ENCODE measurements at regions not wholly inside any gene's neighbourhood (a gene's known extent, or its start where the extent isn't known, plus 50 kb on each side); places are given as distances from the start of the nearest gene placed in this dataset.

DNA sequence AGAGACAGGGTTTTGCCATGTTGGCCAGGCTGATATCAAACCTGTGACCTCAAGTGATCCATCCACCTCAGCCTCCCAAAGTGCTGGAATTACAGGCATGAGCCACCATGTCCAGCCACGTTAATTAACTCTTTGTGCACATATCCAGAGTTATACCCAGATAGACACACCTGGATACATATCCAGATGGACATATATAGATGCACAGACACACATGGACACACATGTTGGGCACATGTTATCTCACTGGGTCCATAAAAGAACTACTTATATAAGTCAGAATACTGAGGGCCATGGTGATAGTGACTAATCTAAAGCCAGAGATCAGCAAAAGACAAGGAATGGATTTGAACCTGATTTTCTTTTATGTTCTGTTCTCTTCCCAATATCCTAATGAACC lies 158.6 kb downstream of the IRS1 start:
- Histone ChIP-seq H3K27me3 (ENCODE audit: insufficient read depth, poor library complexity, severe bottlenecking) (no peaks in the 10 kb centered on the region), H3K27ac (replicated peaks) (no peak overlapping the region), H3K4me3 (replicated peaks; ENCODE audit: insufficient read depth, low read length) (no peak overlapping the region)
- TF ChIP-seq, protein P1, sequence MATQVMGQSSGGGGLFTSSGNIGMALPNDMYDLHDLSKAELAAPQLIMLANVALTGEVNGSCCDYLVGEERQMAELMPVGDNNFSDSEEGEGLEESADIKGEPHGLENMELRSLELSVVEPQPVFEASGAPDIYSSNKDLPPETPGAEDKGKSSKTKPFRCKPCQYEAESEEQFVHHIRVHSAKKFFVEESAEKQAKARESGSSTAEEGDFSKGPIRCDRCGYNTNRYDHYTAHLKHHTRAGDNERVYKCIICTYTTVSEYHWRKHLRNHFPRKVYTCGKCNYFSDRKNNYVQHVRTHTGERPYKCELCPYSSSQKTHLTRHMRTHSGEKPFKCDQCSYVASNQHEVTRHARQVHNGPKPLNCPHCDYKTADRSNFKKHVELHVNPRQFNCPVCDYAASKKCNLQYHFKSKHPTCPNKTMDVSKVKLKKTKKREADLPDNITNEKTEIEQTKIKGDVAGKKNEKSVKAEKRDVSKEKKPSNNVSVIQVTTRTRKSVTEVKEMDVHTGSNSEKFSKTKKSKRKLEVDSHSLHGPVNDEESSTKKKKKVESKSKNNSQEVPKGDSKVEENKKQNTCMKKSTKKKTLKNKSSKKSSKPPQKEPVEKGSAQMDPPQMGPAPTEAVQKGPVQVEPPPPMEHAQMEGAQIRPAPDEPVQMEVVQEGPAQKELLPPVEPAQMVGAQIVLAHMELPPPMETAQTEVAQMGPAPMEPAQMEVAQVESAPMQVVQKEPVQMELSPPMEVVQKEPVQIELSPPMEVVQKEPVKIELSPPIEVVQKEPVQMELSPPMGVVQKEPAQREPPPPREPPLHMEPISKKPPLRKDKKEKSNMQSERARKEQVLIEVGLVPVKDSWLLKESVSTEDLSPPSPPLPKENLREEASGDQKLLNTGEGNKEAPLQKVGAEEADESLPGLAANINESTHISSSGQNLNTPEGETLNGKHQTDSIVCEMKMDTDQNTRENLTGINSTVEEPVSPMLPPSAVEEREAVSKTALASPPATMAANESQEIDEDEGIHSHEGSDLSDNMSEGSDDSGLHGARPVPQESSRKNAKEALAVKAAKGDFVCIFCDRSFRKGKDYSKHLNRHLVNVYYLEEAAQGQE (IDR thresholded peaks at IDR 0.05; ENCODE audit: insufficient replicate concordance, low read depth), result no peak
- no peak for TF ChIP-seq SPI1 (IDR thresholded peaks at IDR 0.05; ENCODE audit: borderline replicate concordance, low read depth)
- TF ChIP-seq, protein P2, sequence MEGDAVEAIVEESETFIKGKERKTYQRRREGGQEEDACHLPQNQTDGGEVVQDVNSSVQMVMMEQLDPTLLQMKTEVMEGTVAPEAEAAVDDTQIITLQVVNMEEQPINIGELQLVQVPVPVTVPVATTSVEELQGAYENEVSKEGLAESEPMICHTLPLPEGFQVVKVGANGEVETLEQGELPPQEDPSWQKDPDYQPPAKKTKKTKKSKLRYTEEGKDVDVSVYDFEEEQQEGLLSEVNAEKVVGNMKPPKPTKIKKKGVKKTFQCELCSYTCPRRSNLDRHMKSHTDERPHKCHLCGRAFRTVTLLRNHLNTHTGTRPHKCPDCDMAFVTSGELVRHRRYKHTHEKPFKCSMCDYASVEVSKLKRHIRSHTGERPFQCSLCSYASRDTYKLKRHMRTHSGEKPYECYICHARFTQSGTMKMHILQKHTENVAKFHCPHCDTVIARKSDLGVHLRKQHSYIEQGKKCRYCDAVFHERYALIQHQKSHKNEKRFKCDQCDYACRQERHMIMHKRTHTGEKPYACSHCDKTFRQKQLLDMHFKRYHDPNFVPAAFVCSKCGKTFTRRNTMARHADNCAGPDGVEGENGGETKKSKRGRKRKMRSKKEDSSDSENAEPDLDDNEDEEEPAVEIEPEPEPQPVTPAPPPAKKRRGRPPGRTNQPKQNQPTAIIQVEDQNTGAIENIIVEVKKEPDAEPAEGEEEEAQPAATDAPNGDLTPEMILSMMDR (IDR thresholded peaks at IDR 0.05; ENCODE audit: insufficient read depth, low read length), result no peak
- no peak for TF ChIP-seq GABPA (IDR thresholded peaks at IDR 0.05; ENCODE audit: low read depth)
- no peak for TF ChIP-seq POLR2AphosphoS5 (IDR thresholded peaks at IDR 0.05; ENCODE audit: low read depth)
- no peak for DNase-seq (ENCODE audit: low read depth in 1 of 2, low spot score in 1 of 2)

DNA sequence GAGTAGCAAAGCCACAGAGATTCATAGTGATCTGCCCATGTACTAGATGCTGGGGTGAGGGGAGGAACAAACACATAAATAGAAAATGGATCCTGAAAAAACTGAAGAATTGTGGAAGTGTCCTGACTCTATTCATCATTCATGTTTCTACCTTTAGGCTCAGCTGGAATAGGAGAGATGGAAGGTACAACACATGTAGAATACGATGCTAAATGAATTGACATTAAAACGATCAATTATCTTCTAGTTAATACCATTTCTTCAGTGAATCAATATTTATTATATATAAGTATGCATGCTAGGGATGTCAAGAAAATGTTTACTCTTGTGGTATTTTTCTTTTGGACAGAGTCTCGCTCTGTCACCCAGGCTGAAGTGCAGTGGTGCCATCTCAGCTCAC lies 159.1 kb downstream of the IRS1 start:
- DNase-seq (ENCODE audit: low read depth in 1 of 2, low spot score in 1 of 2), result no peak
- TF ChIP-seq, protein P1 (IDR thresholded peaks at IDR 0.05; ENCODE audit: insufficient replicate concordance, low read depth), result no peak
- TF ChIP-seq, protein P2 (IDR thresholded peaks at IDR 0.05; ENCODE audit: insufficient read depth, low read length), result no peak
- no peak for TF ChIP-seq SPI1 (IDR thresholded peaks at IDR 0.05; ENCODE audit: borderline replicate concordance, low read depth)
- H3K27me3 ChIP-seq (ENCODE audit: insufficient read depth, poor library complexity, severe bottlenecking), result no peaks in the 10 kb centered on the region
- H3K4me3 ChIP-seq (replicated peaks; ENCODE audit: insufficient read depth, low read length), result no peak overlapping the region
- no peak overlapping the region for H3K27ac ChIP-seq (replicated peaks)

DNA sequence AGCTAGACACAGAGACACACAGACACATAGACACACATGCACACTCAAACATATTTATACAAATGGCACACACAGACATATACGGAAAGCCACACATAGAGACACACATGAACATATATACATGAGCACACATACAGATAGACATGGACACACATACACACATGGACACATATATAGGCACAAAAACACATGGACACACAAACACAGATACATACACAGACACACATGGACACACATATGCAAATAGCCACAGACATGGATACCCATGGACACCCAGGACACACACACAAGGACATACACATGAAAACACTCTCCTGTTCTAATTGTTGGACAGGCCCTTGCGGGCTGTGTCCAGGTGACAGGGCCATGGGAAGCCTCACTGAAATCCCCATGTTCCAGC lies 160.1 kb downstream of the IRS1 start:
- H3K27me3 ChIP-seq (ENCODE audit: insufficient read depth, poor library complexity, severe bottlenecking), result no peaks in the 10 kb centered on the region
- TF ChIP-seq SPI1 (IDR thresholded peaks at IDR 0.05; ENCODE audit: borderline replicate concordance, low read depth), result no peak
- TF ChIP-seq GABPA (IDR thresholded peaks at IDR 0.05; ENCODE audit: low read depth), result no peak
- TF ChIP-seq, protein P2 (IDR thresholded peaks at IDR 0.05; ENCODE audit: insufficient read depth, low read length), result no peak
- no peak for TF ChIP-seq POLR2AphosphoS5 (IDR thresholded peaks at IDR 0.05; ENCODE audit: low read depth)
- TF ChIP-seq, protein P1 (IDR thresholded peaks at IDR 0.05; ENCODE audit: insufficient replicate concordance, low read depth), result no peak
- DNase-seq (ENCODE audit: low read depth in 1 of 2, low spot score in 1 of 2), result no peak
- no peak overlapping the region for H3K4me3 ChIP-seq (replicated peaks; ENCODE audit: insufficient read depth, low read length)
- no peak overlapping the region for H3K27ac ChIP-seq (replicated peaks)
